GM19238 (cell line): ENCODE measurements at regions not wholly inside any gene's neighbourhood (a gene's known extent, or its start where the extent isn't known, plus 50 kb on each side); places are given as distances from the start of the nearest gene placed in this dataset.
"Not testable (repeated sequence)": the region's sequence is repeated elsewhere in the genome, so short reads cannot be mapped to it uniquely, and the experiment has no call there.

Experiments
- DNase-seq: peaks from one replicate; pipeline ENCODE4 v3.0.0; 2011; ENCODE audit warnings: low spot score; ENCODE audit not compliant: insufficient read length

GRCh38 chr21:31609081-31609480 is 50.4 kb upstream of the SOD1 start:
- no peak for DNase-seq

GRCh38 chr21:31607791-31608190 is 51.7 kb upstream of the SOD1 start:
- DNase-seq = no peak

- DNase-seq = no peak
These were observed 53.2 kb upstream of the SOD1 start for GRCh38 chr21:31606081-31606874.

- peak; percentile 27 for DNase-seq
These were observed 54.8 kb upstream of the SOD1 start for GRCh38 chr21:31604591-31605190.

- DNase-seq = no peak
These were observed 59.9 kb upstream of the SOD1 start for GRCh38 chr21:31599563-31599962.

GRCh38 chr21:31599013-31599412 is 60.5 kb upstream of the SOD1 start:
- no peak for DNase-seq

- no peak for DNase-seq
These were observed 61.8 kb upstream of the SOD1 start for GRCh38 chr21:31597683-31598082.

GRCh38 chr21:31596055-31596454 is 63.4 kb upstream of the SOD1 start:
- DNase-seq = no peak

- DNase-seq = no peak
These were observed 64.8 kb upstream of the SOD1 start for GRCh38 chr21:31594726-31595125.

- no peak for DNase-seq
These were observed 65.2 kb upstream of the SOD1 start for GRCh38 chr21:31594279-31594678.

- no peak for DNase-seq
These were observed 66.4 kb upstream of the SOD1 start for GRCh38 chr21:31592963-31593560.

GRCh38 chr21:31592516-31592915 is 67.0 kb upstream of the SOD1 start:
- no peak for DNase-seq

- DNase-seq = no peak
These were observed 69.7 kb upstream of the SOD1 start for GRCh38 chr21:31589820-31590219.

GRCh38 chr21:31586118-31586517 is 73.4 kb upstream of the SOD1 start:
- DNase-seq = no peak

GRCh38 chr21:31583937-31584336 is 75.6 kb upstream of the SOD1 start:
- not testable (repeated sequence) for DNase-seq

GRCh38 chr21:31583498-31583897 is 76.0 kb upstream of the SOD1 start:
- no peak for DNase-seq

GRCh38 chr21:31580866-31581276 is 78.6 kb upstream of the SOD1 start:
- no peak for DNase-seq

- no peak for DNase-seq
These were observed 82.2 kb upstream of the SOD1 start for GRCh38 chr21:31577271-31577670.

- DNase-seq = no peak
These were observed 83.1 kb upstream of the SOD1 start for GRCh38 chr21:31576428-31576827.

- no peak for DNase-seq
These were observed 86.3 kb upstream of the SOD1 start for GRCh38 chr21:31573217-31573616.

- no peak for DNase-seq
These were observed 87.6 kb upstream of the SOD1 start for GRCh38 chr21:31571879-31572278.

- no peak for DNase-seq
These were observed 88.5 kb upstream of the SOD1 start for GRCh38 chr21:31570824-31571566.
